Posterior vena cava (tissue), 2 donors: ENCODE measurements at regions not wholly inside any gene's neighbourhood (a gene's known extent, or its start where the extent isn't known, plus 50 kb on each side); places are given as distances from the start of the nearest gene placed in this dataset.
"Not testable (repeated sequence)": the region's sequence is repeated elsewhere in the genome, so short reads cannot be mapped to it uniquely, and the experiment has no call there.

ENCODE experiments used
- DNase-seq: peaks from one replicate; pipeline ENCODE4 v3.0.0-alpha.2; 2020; ENCODE audit warnings: low spot score
- intact Hi-C, 2 donors: fragments of 100-400 bp; cut with DNase I; formaldehyde crosslinking; loops; one replicate each; pipeline versions ENCODE4 v1.14.1 to v1.14.2; 2022 to 2023
- donor health status: DM: yes; HTN: yes; CAD: no.
- donor health status: DM: yes; HTN: yes; CAD: no.

DNA sequence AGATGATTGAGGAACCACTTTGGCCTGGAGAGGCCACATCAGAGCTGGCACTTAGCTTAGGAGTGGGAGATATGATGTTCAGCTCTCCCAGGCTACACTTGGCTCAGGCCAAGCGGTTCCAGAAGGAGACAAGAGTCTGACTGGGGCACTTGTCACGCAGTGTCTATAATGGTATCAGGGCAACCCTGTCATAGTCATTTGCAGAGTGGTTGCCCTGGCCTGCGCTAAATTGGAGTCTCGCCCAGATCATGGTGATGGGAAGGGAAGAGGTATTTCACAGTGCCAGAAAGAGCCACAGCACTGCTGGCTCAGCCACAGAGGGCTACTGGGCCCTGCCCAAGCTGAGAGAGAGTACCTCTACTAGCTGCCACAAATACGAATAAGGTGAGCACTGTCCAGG, 186.9 kb upstream of the CRBN start:
- intact Hi-C loops = no loop called here
- no peak for DNase-seq

DNA sequence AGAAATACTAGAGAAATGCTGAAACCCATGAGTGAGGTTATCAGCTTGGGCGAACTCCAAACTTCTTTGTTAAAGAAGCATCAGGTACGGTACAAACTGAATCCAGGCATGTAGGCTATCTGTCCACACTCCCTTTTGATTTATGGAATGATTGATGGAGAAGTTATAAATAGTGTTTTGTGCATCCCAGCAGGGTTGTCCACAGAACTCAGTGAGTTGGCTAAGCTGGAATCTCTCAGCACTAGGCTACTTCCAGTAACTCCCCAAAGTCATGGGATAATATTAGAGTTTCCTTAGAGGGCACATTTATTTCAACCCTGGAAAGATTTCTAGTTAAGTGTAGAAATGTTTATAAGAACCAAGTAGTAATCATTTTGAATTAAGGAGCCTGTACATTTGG, 186.2 kb upstream of the CRBN start:
- intact Hi-C loops = no loop called here
- DNase-seq = no peak

DNA sequence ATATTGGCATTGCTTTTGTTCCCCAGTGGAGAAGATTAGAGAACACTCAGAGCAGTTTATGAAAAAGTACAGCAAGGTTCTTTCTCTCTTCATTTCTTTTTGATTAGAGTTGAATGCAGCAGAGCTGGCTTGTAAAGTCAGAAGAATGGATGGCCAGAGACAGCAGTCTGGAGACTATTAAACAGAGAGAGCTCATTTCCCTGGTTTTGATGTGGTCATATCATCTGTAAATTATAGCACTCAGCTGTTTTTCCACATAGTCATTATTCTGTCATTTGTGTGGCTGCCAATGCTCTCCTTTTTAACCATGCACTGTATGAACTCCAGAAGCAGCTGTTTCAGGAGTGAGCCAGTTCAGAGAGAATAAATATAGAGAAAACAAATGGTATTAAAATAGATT, 177.4 kb upstream of the CRBN start:
- intact Hi-C loops = no loop called here
- no peak for DNase-seq

DNA sequence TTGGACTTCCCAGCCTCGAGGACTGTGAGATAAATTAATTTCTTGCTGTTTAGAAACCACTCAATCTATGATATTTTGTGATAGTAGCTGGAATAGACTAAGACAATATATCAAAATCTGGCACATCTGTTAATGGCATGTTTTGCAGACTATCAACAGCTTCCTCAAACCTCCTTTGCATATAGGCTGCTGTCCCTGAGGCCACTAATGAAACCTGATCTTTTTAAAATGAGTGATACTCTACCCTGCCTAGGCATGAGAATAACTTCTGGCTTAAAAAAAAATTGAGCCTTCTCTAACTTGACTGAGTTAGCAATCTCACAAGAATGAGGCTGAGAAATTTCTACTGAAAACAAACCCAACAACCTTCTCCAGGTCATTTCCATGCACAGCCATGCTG, 176.0 kb upstream of the CRBN start:
- DNase-seq = no peak
- intact Hi-C loops = no loop called here

DNA sequence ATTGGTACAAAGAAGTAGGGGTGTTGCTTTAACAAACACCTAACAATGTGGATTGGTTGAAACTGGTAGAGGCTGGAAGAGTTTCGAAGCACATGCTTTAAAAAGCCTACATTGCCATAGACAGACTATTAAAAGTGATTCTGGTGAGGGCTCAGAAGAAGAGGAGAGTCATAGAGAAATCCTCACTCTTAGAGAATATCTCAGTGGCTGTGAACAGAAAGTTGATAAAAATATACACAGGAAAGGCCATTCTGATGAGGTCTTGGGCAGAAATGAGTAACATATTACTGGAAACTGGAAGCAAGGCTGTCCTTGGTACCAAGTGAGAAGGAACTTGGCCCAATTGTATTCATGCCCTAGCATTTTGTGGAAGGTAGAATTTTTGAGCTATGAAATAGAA, 173.7 kb upstream of the CRBN start:
- intact Hi-C loops = no loop called here
- no peak for DNase-seq

DNA sequence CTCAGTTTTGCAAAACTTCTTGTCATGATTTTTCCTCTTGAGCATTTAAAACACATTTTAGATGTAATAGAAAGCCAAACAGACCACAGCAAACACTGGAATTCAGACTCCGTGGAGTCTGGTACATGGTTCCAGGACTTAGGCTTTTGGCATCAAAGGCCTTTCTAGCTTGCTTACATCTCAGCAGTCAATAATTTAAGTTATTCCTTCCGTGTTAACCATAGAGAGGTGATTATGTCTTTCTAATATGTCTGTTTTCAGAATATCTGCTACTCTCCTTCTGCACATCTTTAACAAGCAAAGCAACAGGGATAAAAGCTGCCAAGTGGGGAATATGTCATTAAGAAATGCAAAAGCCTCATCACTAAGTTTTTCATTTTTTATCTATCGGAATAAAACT, 171.7 kb upstream of the CRBN start:
- no peak for DNase-seq
- intact Hi-C loops = no loop called here

DNA sequence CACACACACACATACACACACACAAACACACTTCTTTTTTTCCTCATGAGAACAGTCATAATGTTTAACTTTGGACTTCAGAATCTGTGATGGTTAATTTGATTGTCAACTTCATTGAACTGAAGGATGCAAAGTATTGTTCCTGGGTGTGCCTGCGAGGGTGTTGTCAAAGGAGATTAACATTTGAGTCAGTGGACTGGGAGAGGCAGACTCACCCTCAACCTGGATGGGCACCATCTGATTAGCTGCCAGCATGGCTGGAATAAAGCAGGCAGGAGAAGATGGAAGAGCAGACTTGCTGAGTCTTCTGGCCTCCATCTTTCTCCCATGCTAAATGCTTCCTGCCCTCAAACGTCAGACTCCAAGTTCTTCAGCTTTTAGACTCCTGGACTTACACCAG, 167.6 kb upstream of the CRBN start:
- DNase-seq, intact Hi-C loops: not testable (repeated sequence)

DNA sequence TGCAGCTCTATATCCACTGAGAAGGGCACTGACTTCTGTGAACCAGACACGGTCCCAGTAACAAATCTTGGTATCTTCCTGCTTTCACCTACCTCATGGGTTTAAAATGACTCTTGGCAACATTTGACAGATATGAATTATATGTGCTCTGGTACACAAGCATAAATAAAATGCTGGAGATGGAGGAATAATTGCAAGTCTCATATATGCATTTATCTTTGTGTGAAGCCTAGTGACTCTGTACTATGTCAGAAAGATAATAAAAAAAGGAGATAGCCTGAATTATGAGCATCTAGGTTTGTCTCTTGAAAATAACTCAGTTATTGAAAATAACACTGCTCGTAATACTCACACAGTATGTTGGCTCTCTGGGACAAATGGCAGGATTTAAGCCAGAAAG, 167.1 kb upstream of the CRBN start:
- no peak for DNase-seq
- intact Hi-C loops = no loop called here

DNA sequence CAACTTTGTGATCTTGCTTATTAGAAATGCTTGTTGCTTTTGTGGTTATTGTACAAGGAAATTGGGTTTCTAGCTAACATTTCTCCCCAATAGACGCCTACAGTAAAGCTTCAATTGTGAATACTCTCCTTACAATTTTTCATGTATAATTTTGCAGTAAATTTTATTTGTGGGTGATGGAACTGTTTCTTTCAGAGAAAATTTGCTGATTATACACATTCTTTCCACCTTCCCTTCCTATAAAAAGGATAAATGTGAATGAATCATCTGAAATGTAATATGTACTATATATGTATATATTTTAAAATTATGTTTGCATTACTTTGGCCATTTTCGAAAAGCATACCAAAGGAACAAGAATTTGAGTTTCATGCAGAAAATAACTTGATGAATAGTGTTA, 162.7 kb upstream of the CRBN start:
- intact Hi-C loops = no loop called here

DNA sequence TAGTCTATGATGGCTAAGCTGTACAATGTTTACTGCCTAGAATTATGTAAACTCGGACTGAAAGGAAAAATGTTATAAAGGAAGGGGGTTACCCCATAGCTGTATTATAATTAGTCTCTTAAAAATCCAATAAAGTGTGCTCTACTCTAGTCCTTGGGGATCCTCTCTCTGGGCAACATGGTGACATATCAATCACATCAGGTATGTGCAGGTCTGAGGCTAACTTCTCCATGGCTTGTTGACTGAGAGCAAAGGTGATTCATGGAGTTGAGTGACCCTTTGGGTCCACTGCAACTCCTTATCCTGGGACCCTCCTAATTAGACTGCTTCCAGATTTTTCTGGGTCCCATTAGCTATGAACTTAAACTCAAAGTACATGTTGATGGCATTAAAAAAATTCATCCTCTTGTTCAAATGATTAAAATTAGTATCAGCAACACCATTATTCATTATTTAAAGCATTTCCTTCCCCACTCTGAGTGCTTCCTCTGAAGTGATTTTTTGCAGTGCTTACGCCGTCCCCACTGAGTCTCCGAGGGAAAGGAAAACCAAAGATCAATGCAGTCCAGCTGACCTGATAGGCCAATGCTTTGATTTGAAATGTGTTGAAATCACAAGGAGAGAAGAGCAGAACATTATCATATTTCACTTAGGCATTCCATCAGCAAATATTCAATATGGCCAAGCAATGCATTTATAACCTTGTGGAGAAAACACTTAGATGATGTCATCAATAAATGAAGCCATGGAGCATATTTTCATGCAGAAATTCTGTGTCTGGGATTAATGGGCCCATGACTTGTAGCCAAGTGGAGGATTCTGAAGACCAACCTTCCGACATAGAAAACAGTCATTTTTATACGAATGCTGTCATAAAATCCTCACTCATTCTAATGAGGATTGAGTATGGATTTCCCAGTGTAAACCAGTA, 161.7 kb upstream of the CRBN start:
- no peak for DNase-seq
- intact Hi-C loops = no loop called here

More for the DNA sequence above, 162.7 kb upstream of the CRBN start:
- no peak for DNase-seq

DNA sequence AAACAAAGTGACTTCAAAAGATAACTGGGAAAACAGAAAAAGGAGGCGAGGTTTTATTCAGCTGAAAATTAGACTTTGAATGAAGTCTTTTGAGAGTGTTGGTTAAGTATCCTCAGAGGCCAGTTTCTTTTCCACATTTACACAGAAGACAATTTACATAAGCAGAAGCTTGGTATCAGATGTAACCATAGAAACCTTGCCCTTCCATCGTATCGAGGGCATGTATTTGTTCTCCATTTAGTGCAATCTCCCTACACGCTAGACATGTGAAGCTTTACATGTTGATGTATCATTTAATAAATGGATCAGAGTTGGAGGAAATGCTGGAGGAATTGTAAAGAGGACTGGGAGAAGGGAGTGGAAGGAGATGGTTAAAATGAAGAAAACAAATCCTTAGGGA, 161.0 kb upstream of the CRBN start:
- intact Hi-C loops = no loop called here
- DNase-seq = no peak

DNA sequence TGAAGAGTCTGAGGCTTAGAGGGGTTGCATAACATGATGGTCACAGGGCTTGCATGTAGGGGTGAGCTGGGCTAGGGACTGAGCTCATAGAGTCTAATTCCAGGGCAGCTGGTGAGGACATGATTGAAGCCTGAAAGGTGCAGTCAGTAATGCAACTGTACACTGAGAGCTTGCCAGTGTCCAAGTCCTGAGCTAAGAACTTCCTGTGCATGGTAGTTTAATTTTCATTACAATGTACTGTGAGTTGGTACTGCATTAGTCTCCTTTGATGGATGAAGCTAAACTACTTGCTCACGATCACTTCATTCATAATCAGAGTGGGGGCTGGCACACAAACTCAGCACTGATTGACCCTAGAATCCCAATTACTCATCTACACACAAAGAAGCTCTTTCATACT, 156.4 kb upstream of the CRBN start:
- intact Hi-C loops = no loop called here

DNA sequence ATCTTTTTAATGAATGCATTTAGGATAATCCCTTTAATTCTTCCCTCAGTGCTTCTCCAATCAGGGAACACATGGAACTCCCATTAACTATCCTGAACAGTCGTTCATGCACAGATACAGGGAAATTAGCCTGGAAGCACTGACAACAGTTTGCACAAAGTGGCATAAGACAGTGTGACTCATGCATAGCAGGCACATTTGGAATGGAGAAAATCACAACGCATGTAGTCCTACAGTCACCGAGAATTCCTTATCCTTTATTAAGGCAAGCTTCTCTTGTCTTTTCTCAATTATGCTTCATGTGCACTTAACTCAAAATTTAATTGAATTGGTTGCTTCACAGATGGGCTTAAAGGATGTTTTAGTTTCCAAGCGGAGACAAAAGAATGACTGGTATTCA, 155.0 kb upstream of the CRBN start:
- intact Hi-C loops = no loop called here
- DNase-seq = no peak

More for the DNA sequence above, 156.4 kb upstream of the CRBN start:
- no peak for DNase-seq

DNA sequence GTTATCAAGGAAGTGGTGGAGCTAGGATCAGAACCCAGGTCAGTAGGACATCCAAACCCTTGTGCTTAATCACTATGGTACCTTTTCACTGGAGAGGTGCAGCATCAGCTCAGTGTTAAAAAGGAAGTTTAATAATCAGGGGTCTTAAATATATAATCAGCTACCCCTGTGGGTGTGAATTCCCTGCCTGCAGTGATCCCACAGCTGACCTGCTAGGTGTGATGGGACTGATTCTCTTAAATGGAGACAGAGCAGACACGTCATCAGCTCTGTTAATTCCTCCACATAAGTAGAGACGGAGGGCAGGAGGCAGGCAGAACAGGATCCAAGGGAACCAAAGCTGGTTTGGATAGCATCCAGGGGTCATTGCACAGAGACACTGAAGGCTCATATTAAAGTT, 154.1 kb upstream of the CRBN start:
- intact Hi-C loops = no loop called here
- DNase-seq = no peak

DNA sequence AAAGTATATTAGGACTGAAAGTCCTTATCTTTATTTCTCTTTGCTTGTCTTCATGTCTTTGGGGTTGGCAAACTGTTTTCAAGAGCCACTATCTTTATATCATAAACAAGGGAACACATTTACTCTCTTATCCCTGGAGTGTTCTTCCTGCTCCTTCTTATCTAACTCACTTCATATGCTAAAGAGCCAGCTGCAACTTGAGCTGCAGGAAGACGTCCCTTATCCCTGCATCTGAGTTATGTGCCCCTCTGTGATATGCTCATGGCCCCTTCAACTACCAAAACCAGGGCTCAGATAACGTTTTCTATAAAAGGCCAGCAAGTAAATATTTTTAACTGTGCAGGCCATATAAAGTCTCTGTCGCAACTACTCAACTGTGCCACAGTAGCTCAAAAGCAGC, 137.0 kb upstream of the CRBN start:
- intact Hi-C loops = no loop called here
- no peak for DNase-seq

DNA sequence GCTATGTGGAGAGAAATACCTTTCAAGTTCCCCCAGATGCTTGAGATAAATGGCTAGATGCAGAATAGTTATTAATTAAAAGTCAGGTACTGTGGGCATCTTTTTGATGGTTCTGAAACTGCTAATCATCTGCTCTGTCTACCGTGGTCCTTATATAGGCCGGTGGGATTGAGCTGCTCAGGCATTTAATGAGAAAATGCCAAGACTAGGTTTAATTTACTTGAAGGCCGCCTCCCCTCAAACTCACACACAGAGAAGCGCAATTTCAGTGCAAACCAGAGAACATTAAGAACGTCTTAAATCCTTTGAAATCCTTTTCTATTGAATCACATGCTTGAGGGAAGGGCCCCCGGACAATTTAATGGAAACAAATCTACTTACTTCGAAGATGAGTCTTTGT, 136.4 kb upstream of the CRBN start:
- DNase-seq = no peak
- intact Hi-C loops = no loop called here

DNA sequence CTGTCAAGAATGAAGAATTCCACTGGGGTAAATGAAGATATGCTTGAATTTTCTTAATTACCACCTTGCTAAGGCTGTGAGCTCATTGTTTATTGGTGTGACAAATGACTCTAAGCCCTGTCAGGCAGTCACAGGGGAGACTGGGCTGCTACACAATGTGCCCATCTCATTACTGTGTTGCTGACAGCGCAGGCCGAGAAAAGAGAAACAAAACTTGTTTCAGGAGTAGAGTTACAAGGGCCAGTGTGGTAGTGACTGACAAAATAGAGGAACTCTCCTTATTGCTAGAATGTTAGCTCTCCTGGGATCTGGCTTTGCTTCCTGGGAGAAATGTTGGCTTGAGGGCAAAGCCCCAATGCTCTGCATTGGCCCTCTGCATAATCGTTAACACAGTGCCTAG, 130.4 kb upstream of the CRBN start:
- no peak for DNase-seq
- intact Hi-C loops = no loop called here

DNA sequence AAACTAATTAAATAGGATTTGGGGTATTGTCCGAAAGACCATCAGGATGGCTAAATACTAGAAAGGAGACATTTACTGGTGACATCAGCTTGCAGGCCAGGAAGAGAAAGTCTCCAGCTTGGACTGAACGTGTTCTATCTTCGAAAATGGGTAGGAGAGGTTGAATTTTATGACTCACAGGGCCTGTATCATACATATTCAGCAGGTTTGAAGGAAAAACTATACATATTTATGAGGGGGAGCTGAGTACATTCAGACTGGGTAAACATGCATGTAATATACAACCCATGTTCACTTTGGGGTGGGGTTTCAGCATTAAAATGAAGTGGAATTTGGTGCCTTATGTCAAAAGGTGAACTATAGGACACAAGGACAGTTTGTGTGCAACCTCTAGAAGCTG, 129.3 kb upstream of the CRBN start:
- no peak for DNase-seq
- intact Hi-C loops = no loop called here

DNA sequence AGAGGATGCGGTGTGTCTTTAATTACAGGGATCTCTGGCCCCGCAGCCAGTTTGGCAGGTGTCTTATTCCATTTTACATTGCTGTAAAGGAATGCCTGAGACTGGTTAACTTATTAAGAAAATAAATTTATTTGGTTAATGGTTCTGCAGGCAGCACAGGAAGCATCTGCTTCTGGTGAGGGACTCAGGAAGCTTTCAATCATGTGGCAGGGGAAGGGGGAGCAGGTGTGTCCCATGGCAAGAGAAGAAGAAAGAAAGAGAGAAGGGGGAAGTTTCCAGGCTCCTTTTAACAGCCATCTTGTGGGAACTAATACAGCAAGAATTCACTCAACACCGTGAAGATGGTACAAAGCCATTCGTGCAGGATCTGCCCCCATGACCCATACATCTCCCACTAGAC, 128.0 kb upstream of the CRBN start:
- no peak for DNase-seq
- intact Hi-C loops = no loop called here

DNA sequence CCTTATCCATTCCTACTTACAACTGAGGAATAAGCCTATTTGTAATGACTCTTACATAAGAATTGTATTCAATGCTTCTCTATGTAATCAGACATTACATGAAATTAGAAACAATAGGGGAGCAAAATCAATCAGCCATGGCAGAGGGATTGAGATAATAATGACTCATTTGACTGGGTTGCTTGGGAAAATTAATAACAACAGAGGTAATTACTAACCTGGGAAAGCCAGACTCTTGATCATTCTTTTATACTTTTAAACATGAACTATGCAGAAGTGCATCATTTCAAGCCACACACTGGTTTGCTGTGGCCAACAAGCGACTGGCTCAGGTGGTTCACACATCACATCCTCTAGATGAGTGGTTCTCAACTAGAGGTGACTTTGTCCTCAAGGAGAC, 126.3 kb upstream of the CRBN start:
- intact Hi-C loops = no loop called here
- no peak for DNase-seq

DNA sequence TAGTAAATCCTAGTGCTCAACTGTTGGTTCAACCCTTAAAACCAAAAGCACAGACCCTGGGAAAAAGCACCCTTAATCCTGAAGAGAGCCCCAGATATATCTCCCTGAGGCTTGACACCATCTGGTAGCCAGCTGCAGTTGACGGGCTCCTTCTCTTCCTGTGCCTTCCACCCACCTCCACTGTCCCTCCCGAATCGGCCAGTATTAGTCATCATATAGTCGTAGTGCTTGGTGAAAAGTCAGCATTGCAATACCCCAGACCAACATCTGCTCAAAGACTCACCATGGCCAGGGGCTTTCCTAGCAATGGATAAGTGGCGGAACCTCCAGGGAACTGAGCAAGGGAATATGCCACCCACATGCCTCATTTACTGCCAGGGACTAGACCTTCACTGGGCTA, 125.6 kb upstream of the CRBN start:
- no peak for DNase-seq
- intact Hi-C loops = no loop called here

DNA sequence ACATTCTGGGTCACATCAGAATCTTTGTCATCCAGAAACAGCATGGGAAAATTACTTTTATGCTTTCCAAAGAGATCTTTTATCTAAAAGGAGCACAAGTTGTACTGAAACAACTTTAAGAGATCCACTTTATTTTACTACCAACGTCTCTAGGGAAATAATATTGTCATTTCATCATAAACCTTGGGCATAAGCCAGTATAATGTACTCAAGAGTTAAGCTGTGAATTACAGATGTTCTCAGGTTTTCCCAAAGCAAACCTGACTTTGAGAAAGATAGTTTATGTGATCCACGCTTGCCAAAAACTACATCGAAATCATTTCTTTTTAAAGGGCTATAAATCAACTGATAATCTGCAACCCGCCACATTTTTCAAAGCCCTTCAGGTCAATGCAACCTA, 124.1 kb upstream of the CRBN start:
- intact Hi-C loops = no loop called here
- no peak for DNase-seq
